MM.1S (cell line): ENCODE measurements at regions not wholly inside any gene's neighbourhood (a gene's known extent, or its start where the extent isn't known, plus 50 kb on each side); places are given as distances from the start of the nearest gene placed in this dataset.

Source experiments
- DNase-seq: peaks from one replicate; pipeline ENCODE4 v3.0.0-alpha.2; 2015
- H2AFZ ChIP-seq: fragments of 300-600 bp; sonication (generic); 2 replicates; pipeline ENCODE4 v1.6.0; 2016; ENCODE audit warnings: antibody characterized with exemption, low read length
- H3F3A ChIP-seq: fragments of 300-600 bp; sonication (generic); 2 replicates; pipeline ENCODE4 v1.6.1; 2016; ENCODE audit warnings: mild to moderate bottlenecking, antibody characterized with exemption, low read length, moderate library complexity, mixed read lengths; ENCODE audit not compliant: insufficient read depth
- H3K27ac ChIP-seq: fragments of 300-600 bp; sonication (generic); 2 replicates; pipeline ENCODE4 v1.5.1; 2016; ENCODE audit warnings: mild to moderate bottlenecking, low read length
- H3K27me3 ChIP-seq: fragments of 300-600 bp; sonication (generic); replicated peaks from 2 replicates; pipeline ENCODE4 v1.6.0; 2016; ENCODE audit warnings: low read length; ENCODE audit not compliant: insufficient read depth
- H3K36me3 ChIP-seq: fragments of 300-600 bp; sonication (generic); replicated peaks from 2 replicates; pipeline ENCODE4 v1.6.1; 2016; ENCODE audit warnings: mild to moderate bottlenecking, low read length, mixed read lengths; ENCODE audit not compliant: insufficient read depth
- H3K4me1 ChIP-seq: fragments of 300-600 bp; sonication (generic); 2 replicates; pipeline ENCODE4 v1.6.1; 2016; ENCODE audit warnings: low read length, mixed read lengths
- H3K4me2 ChIP-seq: fragments of 300-600 bp; sonication (generic); 2 replicates; pipeline ENCODE4 v1.6.0; 2016; ENCODE audit warnings: low read depth, low read length
- H3K4me3 ChIP-seq: fragments of 300-600 bp; sonication (generic); 2 replicates; pipeline ENCODE4 v1.5.1; 2016; ENCODE audit warnings: low read length, mixed read lengths
- H3K79me2 ChIP-seq: fragments of 300-600 bp; sonication (generic); 2 replicates; pipeline ENCODE4 v1.6.1; 2016; ENCODE audit warnings: mixed run types, low read length, mixed read lengths
- H3K9ac ChIP-seq: fragments of 300-600 bp; sonication (generic); 2 replicates; pipeline ENCODE4 v1.6.1; 2016; ENCODE audit warnings: low read length, mixed read lengths
- H3K9me2 ChIP-seq: fragments of 300-600 bp; sonication (generic); replicated peaks from 2 replicates; pipeline ENCODE4 v1.6.1; 2016; ENCODE audit warnings: mild to moderate bottlenecking, low read length, mixed read lengths; ENCODE audit not compliant: insufficient read depth
- H3K9me3 ChIP-seq: fragments of 300-600 bp; sonication (generic); replicated peaks from 2 replicates; pipeline ENCODE4 v1.6.1; 2016; ENCODE audit warnings: mild to moderate bottlenecking, low read length, mixed read lengths; ENCODE audit not compliant: insufficient read depth
- H4K20me1 ChIP-seq: fragments of 300-600 bp; sonication (generic); 2 replicates; pipeline ENCODE4 v1.6.1; 2016; ENCODE audit warnings: mild to moderate bottlenecking, low read length, moderate library complexity, mixed read lengths; ENCODE audit not compliant: insufficient read depth
- EZH2 ChIP-seq: fragments of 300-600 bp; sonication (generic); optimal IDR thresholded peaks from 2 replicates; pipeline ENCODE3; 2017; ENCODE audit warnings: low read depth, mild to moderate bottlenecking, antibody characterized with exemption, low read length, mixed read lengths
- EZH2phosphoT487 ChIP-seq: fragments of 300-600 bp; sonication (generic); IDR thresholded peaks from 2 replicates; pipeline ENCODE4 v1.6.1; 2018; ENCODE audit warnings: antibody characterized with exemption, low read length
- TF ChIP-seq, protein P1 (sequence below): fragments of 300-600 bp; sonication (generic); IDR thresholded peaks from 2 replicates; pipeline ENCODE4 v1.5.1; 2016; ENCODE audit warnings: antibody characterized with exemption, low read length, mixed read lengths

GRCh38 chr3:116512281-116512680, 67.0 kb upstream of the LSAMP start:
- TF ChIP-seq EZH2 (no peak), EZH2phosphoT487 (no peak)
- TF ChIP-seq, protein P1, sequence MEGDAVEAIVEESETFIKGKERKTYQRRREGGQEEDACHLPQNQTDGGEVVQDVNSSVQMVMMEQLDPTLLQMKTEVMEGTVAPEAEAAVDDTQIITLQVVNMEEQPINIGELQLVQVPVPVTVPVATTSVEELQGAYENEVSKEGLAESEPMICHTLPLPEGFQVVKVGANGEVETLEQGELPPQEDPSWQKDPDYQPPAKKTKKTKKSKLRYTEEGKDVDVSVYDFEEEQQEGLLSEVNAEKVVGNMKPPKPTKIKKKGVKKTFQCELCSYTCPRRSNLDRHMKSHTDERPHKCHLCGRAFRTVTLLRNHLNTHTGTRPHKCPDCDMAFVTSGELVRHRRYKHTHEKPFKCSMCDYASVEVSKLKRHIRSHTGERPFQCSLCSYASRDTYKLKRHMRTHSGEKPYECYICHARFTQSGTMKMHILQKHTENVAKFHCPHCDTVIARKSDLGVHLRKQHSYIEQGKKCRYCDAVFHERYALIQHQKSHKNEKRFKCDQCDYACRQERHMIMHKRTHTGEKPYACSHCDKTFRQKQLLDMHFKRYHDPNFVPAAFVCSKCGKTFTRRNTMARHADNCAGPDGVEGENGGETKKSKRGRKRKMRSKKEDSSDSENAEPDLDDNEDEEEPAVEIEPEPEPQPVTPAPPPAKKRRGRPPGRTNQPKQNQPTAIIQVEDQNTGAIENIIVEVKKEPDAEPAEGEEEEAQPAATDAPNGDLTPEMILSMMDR = no peak
- Histone ChIP-seq H3K9me3 (no peaks in the 10 kb centered on the region), H3K79me2 (no peaks in the 10 kb centered on the region), H3K27ac (no peak overlapping the region), H3K4me1 (no peaks in the 10 kb centered on the region), H3K36me3 (no peaks in the 10 kb centered on the region), H4K20me1 (no peaks in the 10 kb centered on the region), H3K27me3 (no peaks in the 10 kb centered on the region), H2AFZ (no peak overlapping the region), H3K9me2 (no peaks in the 10 kb centered on the region), H3K4me2 (no peak overlapping the region), H3K4me3 (no peak overlapping the region), H3K9ac (no peak overlapping the region), H3F3A (no peaks in the 10 kb centered on the region)
- DNase-seq = no peak

- Histone ChIP-seq H3K4me1 (no peaks in the 10 kb centered on the region), H3F3A (no peaks in the 10 kb centered on the region), H3K27ac (no peak overlapping the region), H3K79me2 (no peaks in the 10 kb centered on the region), H3K27me3 (no peaks in the 10 kb centered on the region), H3K9me2 (no peaks in the 10 kb centered on the region), H3K4me2 (no peak overlapping the region), H3K9ac (no peak overlapping the region), H4K20me1 (no peaks in the 10 kb centered on the region), H3K36me3 (no peaks in the 10 kb centered on the region), H3K9me3 (no peaks in the 10 kb centered on the region), H3K4me3 (no peak overlapping the region), H2AFZ (no peak overlapping the region)
- DNase-seq = no peak
- TF ChIP-seq EZH2 = no peak
- TF ChIP-seq, protein P1 = no peak
- TF ChIP-seq EZH2phosphoT487 = no peak
These were observed 67.6 kb upstream of the LSAMP start for GRCh38 chr3:116512931-116513330.

DNA sequence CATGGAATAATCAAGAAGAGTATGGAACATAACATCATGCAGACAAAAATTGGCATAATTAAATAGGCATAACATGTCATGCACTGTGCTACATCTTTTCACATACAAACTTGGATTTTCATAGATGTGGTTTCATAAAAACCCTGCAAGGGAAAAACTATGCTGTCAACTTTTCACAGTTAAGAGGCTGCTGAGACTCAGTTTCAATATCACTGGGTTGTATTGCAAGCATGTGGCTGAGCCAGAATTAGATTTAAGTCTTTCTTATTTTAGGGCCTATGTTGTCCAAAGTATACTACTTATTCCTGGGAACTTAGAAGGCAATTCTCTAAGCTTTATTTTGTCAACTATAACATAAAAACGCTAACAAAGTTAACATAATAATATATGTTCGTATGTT, 70.7 kb upstream of the LSAMP start:
- Histone ChIP-seq H4K20me1 (no peaks in the 10 kb centered on the region), H2AFZ (no peak overlapping the region), H3K9ac (no peak overlapping the region), H3K4me2 (no peak overlapping the region), H3K9me2 (no peaks in the 10 kb centered on the region), H3K4me1 (no peaks in the 10 kb centered on the region), H3K79me2 (no peaks in the 10 kb centered on the region), H3K4me3 (no peak overlapping the region), H3K27me3 (no peaks in the 10 kb centered on the region), H3F3A (no peaks in the 10 kb centered on the region), H3K27ac (no peak overlapping the region), H3K9me3 (no peaks in the 10 kb centered on the region), H3K36me3 (no peaks in the 10 kb centered on the region)
- TF ChIP-seq EZH2phosphoT487 (no peak), EZH2 (no peak)
- TF ChIP-seq, protein P1 = no peak
- no peak for DNase-seq
